ENCODE measurements at regions not wholly inside any gene's neighbourhood (a gene's known extent, or its start where the extent isn't known, plus 50 kb on each side); places are given as distances from the start of the nearest gene placed in this dataset.

DNA sequence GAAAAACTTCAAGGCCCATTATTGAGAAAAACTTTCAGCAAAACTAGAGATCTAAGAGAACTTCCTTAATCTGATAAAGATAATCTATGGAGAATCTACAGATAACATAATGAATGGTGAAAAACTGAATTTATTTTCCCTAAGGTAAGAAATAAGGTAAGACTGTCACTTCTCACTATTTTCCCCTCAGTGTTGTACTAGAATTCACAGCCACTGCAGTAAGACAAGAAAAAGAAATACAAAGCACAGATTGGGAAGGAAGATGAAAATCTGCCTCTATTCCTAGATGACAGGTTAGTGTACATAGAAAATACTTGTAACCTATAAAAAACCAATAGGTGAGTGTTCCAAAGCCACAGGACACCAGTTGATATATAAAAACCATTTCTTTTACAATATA, 220.7 kb upstream of the SHH start (continued):
- TF ChIP-seq MLLT10 (CRISPR knock-in tag; IDR thresholded peaks at IDR 0.05) (no peak), SAFB2 (CRISPR knock-in tag; IDR thresholded peaks at IDR 0.05; ENCODE audit: borderline replicate concordance, low read depth) (no peak)

DNA sequence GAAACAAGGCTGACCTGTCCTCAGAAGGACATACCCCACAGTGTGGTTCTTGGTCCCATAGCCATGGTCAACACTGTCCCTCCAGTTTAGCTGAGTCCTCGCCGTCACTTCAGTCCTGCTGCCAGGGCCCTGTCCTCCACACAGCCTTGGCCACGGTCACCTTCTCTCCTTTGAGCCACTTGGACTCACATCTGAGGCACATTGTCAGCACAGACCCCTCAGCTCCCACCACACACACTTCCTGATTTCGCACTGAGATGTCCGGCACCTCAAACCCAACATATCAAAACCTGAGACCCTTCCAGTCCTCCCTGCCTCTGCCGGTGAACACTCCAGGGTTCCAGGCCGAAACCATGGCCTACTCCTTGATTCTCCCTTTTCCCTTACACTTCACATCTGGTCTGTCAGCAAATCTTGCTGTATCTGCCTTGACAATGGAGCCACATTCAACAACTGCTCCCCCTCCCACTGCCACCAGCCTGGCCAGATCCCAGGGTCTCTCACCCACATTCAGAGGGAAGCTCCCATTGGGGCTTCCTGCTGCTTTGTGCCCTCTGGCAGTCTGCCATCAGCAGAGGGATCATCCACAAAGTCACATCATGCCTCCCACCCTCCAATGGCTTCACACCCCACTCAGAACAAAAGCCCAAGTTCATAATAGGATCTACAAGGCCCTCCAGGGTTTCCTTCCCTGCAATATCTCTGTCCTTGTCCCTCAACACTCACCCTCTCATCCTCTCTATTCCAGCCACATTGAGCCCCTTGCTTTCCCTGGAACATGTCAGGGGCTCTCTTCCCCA, 219.6 kb upstream of the SHH start:
- TF ChIP-seq HNF1B (CRISPR knock-in tag; IDR thresholded peaks at IDR 0.05) (no peak), BATF2 (CRISPR knock-in tag; IDR thresholded peaks at IDR 0.05) (no peak), NFIB (CRISPR knock-in tag; IDR thresholded peaks at IDR 0.05; ENCODE audit: borderline replicate concordance) (no peak)
- TF ChIP-seq, protein P1, sequence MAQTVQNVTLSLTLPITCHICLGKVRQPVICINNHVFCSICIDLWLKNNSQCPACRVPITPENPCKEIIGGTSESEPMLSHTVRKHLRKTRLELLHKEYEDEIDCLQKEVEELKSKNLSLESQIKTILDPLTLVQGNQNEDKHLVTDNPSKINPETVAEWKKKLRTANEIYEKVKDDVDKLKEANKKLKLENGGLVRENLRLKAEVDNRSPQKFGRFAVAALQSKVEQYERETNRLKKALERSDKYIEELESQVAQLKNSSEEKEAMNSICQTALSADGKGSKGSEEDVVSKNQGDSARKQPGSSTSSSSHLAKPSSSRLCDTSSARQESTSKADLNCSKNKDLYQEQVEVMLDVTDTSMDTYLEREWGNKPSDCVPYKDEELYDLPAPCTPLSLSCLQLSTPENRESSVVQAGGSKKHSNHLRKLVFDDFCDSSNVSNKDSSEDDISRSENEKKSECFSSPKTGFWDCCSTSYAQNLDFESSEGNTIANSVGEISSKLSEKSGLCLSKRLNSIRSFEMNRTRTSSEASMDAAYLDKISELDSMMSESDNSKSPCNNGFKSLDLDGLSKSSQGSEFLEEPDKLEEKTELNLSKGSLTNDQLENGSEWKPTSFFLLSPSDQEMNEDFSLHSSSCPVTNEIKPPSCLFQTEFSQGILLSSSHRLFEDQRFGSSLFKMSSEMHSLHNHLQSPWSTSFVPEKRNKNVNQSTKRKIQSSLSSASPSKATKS (CRISPR knock-in tag; IDR thresholded peaks at IDR 0.05): no peak
- no peaks in the 10 kb centered on the region for H3K36me3 ChIP-seq (replicated peaks in 1 of 2; ENCODE audit: control insufficient read depth in 1 of 2, insufficient read depth in 2 of 2, low read length in 2 of 2)
- H3K27me3 ChIP-seq (ENCODE audit: control insufficient read depth in 1 of 2, insufficient read depth in 2 of 2, low read length in 2 of 2): peaks cover 5 to 37% of the 10 kb centered on the region in 2 experiments; a peak in 4 of 5 replicates
- ChIA-PET CTCF (ENCODE audit: low intra/inter-chr PET ratio, low total read pairs) (no interaction called here), POLR2A (no interaction called here)
- H3K27ac ChIP-seq (ENCODE audit: extremely low read length, insufficient read depth, low read length): no peak overlapping the region
- H3K4me1 ChIP-seq (ENCODE audit: insufficient read depth, low read length): no peaks in the 10 kb centered on the region
- H2AFZ ChIP-seq (ENCODE audit: low read length): no peak overlapping the region
- no peak overlapping the region for H3K4me3 ChIP-seq (replicated peaks in 1 of 3; ENCODE audit: insufficient read depth in 1 of 3, low read depth in 2 of 3, low read length in 3 of 3)
- FAIRE-seq: no peak
- H3K9me3 ChIP-seq (ENCODE audit: low read length): peaks cover 6% of the 10 kb centered on the region
- intact Hi-C loops (cut with micrococcal nuclease; ENCODE audit: unreplicated experiment): no loop called here
- H3K79me2 ChIP-seq (ENCODE audit: insufficient read depth, low read length): no peaks in the 10 kb centered on the region
- 39% methylated on average over 5 of the region's 7 CpGs for WGBS (ENCODE audit: low lambda C conversion rate)
- BruUV-seq (replicated peaks): no TSS peak
- ATAC-seq: no peak
- no peaks in the 10 kb centered on the region for H4K20me1 ChIP-seq (ENCODE audit: insufficient read depth, low read length)
- no peak overlapping the region for H3K9ac ChIP-seq (ENCODE audit: insufficient read depth, low read depth, low read length)
- no peak overlapping the region for H3K4me2 ChIP-seq (ENCODE audit: low read depth, low read length)
- no peak for DNase-seq (ENCODE audit: low spot score)
- in situ Hi-C loops (cut with HindIII; ENCODE audit: extremely low pct_ligation_motif_present, low pct_unique_long_range_greater_than_20kb): no loop called here

Measured in HepG2 (cell line).